Astrocyte (in vitro differentiated cells and primary cell): ENCODE measurements at regions not wholly inside any gene's neighbourhood (a gene's known extent, or its start where the extent isn't known, plus 50 kb on each side); places are given as distances from the start of the nearest gene placed in this dataset.

Experiments
- CTCF ChIP-seq: IDR thresholded peaks from 2 replicates; pipeline ENCODE4 v1.5.1; 2011; ENCODE audit warnings: low read depth, mild to moderate bottlenecking, inconsistent platforms, low read length, moderate library complexity; ENCODE audit not compliant: insufficient read depth
- EZH2 ChIP-seq: IDR thresholded peaks from 2 replicates; pipeline ENCODE4 v1.6.1; 2012; ENCODE audit warnings: mild to moderate bottlenecking, low read length, inconsistent platforms; ENCODE audit not compliant: insufficient read depth

DNA sequence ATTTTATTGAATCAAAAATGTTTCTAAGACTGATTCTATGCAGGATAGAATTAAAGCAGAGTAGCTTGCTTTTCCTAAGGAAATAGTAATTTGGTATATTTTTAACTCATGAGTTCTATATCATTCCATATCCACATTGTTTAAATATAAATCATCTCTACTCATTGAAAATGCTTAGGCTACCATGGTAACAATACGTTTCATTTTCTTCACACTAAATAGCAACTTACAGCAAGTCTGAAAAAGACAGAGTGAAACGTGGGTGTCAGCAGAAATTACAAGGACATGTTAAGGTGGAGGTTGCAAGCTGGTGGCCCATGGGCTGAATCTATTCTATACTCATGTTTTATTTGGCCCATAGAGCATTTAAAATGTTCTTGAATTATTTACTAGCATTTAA is 487.9 kb downstream of the ARHGEF28 start:
- TF ChIP-seq EZH2 (no peak), CTCF (no peak)
